ENCODE measurements at regions not wholly inside any gene's neighbourhood (a gene's known extent, or its start where the extent isn't known, plus 50 kb on each side); places are given as distances from the start of the nearest gene placed in this dataset.

- peak; percentile 38 for DNase-seq
Observed at GRCh38 chr1:42096554-42096953, 56.7 kb upstream of the GUCA2B start.

DNA sequence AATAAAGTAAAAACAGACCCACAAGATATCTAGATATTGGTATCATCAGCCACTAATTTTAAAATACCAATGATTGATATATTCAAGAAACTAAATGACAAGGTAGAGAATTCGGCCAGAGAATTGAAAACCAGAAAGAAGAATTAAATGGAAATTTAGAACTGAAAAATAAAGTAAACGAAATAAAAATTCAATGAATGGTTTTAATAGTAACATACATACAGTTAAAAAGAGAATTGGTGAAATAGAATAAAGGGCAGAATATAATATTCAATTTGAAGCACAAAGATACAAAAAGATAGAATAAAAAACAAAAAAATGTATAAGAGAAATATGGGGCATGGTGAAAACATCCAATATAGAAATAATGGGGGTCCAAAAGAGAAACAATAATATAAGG, 64.0 kb upstream of the GUCA2B start:
- no peak for DNase-seq

- DNase-seq, result no peak
Observed at GRCh38 chr1:42086146-42086545, 67.1 kb upstream of the GUCA2B start.

- no peak for DNase-seq
Observed at GRCh38 chr1:42085596-42085995, 67.6 kb upstream of the GUCA2B start.

DNA sequence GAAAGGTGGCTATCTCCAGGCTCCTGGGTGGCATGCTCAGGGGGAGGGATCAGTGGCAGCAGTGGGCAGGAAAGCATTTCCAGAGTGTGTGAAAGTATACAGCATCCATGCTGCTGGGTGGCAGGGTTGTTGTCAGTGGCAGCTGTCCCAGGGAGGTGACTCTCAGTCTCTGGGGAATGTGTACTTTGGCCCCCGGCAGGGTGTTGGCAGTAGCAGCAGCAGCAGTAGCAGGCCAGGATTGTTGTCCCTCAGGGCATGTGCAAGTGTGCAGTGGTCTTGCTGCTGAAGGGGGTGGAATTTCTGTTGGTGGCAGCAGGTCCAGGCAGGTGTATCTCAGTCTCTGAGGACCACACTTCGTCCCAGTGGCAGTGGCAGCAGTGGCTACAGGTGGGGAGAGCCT, 71.7 kb upstream of the GUCA2B start:
- no peak for DNase-seq

DNA sequence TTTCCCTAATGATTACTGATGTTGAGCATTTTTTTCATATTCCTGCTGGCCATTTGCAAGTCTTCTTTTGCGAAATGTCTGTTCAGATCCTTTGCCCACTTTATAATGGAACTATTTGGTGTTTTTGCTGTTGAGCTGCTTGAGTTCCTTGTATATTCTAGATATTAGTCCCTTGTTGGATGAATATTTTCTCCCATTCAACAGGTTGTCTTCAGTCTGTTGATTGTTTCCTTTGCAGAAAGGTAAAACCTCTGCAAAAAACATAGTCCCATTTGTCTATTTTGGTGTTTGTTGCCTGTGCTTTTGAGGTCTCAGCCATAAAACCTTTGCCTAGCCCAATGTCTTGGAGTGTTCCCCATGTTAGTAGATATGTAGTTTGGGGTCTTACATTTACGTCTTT, 78.0 kb upstream of the GUCA2B start:
- no peak for DNase-seq

DNA sequence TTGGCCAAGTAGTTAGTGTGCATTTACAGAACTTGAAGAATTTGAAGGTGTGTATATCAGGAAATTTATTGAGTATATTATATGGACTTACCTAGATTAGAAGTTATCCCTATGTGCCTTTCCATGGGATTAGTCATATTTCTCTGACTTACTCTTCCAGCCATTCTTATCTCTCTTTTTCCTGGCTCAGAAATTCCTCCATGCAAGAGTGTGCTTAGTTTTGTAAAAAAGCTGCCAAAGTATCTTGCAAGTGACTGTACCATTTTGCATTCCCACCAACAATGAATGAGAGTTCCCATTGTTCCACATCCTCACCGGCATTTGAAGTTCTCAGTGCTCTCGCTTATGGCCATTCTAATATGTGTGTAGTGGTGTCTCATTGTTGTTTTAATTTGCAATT, 82.2 kb upstream of the GUCA2B start:
- no peak for DNase-seq

- DNase-seq, result no peak
Observed at GRCh38 chr1:42057800-42058199, 95.4 kb upstream of the GUCA2B start.

DNA sequence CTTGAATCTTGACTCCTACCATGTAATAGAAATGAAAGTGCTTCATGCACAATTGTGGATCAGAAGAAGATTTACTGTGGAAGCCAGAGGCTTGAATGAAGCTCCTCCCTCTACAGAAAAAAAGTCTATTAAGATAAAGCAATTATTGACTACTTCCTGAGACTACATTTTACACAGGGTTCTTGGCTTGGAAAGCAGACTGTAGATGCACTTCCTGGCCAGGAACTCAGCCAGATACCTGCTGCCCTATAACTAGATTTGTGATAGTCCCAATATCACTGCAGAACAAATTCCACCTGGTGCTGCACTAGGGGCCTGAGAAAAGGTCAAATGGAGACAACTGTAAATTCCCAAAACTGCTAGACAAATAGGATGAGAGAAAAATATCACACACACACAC, 96.8 kb upstream of the GUCA2B start:
- DNase-seq, result no peak

DNA sequence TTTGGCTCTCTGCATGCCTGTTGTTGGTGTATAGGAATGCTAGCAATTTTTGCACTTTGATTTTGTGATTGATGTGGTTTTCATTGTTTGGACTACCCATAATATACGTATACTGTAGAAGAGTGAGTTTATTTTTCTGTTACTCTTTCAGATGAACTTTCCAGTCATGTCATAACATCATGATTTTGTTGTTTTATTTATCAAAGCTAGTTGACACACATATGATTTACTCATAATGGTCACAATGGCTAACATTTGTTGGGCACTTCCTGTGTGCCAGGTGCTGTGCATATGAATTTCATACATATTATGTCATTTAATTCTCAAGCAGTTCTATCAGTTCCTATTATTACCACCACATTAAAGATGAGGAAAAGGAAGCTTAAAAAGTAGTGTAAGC, 98.1 kb upstream of the GUCA2B start:
- DNase-seq, result no peak

DNA sequence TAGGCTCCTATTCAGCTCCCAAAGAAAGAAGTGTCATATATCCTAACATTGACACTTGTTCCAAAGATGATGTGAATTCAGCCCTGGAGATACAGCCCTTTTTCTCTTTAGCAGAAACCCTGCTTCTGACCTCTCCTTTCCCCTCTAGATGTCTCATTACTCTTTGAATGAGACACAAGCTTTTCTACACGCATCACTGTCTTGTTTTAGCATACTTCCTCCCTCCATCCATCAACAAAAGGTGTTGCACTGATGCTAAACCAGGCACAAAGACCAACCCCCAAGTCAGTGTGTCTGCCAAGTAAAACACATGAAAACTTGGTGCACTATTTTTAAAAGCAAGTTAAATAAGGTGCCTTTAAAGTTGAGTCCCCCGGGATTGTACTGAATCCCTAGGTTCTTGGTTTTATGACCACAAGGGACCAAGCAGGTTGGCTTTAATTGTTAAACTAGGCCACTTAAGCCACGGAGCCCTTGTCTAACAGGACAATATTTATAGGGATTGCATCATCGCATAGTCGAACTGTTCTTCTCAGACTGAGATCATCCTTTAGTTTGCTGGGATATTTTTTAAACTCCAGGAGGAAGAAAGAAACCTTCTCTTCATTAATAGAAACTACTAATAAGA, 101.0 kb upstream of the GUCA2B start:
- peak; percentile 17 for DNase-seq

GRCh38 chr1:42047508-42047880, 105.7 kb upstream of the GUCA2B start:
- DNase-seq, result no peak

GRCh38 chr1:42046761-42047507, 106.3 kb upstream of the GUCA2B start:
- no peak for DNase-seq

DNA sequence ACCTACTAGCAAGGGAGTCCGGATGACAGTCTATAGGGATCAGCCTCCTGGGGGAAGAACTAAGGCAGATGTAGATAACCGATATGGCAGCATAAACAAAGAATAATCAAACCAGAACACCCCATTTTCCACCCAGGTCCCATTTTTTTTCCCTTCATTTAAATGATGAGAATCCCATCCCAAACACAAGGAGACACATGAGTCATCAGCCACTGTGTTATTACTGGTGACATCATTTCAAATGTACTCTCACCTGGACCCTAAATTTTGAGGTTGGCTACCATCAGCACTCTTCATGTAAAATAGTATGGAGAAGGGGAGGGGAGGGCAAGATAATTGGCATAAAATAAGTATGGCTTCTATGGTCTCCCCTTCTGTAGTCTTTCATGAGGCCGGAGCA, 108.9 kb upstream of the GUCA2B start:
- DNase-seq, result no peak

DNA sequence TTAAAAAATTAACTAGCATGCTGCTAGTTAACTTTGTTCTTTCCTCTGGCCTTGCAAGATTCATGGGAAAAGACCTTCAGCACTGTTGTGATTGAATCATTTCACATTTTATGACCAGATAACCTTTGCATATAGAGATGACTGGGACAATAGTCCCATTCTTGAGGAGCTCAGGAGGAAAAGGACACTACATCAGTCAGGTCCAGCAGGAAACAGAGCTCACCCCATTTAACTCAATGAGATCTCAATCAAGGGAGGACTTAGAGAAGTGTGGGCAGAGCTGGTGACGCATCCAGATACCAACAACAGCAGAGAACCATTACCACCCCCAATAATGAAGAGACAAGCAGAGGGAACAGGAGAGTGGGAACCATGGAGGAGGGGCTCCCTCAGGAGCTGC, 109.4 kb upstream of the GUCA2B start:
- no peak for DNase-seq

DNA sequence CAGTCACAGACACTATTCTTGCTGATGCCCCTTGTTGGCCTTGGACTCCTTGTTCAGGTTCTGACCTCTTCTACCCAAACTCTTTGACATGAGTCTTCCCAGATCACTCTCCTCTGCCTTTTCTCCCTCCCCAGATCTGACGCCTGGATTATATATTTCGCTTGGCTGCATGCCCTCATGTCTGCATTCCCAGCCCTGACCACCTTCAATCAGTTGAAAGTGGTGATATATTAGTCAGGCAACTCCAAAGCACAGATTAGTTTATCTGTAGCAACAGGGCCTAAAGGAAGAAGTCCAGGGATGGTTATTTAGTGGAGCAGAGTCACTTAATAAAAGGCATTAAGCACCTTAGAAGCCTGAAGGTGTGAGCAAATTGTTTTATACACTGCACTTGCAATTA, 110.0 kb upstream of the GUCA2B start:
- no peak for DNase-seq

DNA sequence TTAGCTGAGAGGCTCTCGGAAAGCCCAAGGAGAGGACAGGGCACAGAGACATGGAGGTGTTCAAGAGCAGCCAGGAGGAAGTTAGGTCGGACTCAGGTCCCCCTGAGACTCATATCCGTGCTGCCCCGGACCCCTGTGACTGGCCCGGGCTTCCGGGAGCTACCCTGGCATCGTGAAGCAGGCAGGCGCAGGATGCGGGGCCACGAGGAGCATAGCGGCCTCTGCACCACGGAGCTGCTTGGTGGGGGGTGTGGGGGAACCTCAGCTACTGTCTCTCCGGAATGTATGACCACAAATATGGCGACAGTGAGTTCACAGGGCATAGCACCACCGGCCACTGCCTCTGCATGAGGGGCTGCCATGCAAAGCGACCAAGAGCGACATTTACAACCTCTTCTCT, 112.2 kb upstream of the GUCA2B start:
- DNase-seq, result no peak

- no peak for DNase-seq
Observed at GRCh38 chr1:42040159-42040558, 113.1 kb upstream of the GUCA2B start.

GRCh38 chr1:42038261-42038660, 114.9 kb upstream of the GUCA2B start:
- no peak for DNase-seq

DNA sequence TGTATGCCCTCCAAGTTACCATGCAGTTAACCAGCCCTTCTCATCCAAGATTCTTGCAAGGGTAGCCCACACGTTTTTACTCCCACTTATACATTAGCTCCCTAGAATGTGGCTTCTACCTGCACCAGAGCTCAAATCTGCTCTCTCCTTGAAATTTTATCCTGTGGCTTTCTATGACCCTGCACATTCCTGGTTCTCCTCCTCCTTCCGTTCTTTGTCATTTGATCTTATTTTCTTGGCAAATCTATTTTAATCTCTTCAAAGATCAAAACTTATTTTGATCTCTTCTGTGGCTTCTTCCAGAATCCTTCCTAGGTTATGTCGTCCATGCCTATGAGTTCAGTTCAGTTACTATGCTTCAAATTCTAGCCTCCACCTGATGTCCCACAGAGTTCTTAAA, 115.6 kb upstream of the GUCA2B start:
- no peak for DNase-seq

- DNase-seq, result no peak
Observed at GRCh38 chr1:42037161-42037560, 116.0 kb upstream of the GUCA2B start.

- DNase-seq, result peak; percentile 86
Observed at GRCh38 chr1:42035830-42036604, 117.2 kb upstream of the GUCA2B start.

- DNase-seq, result peak; percentile 40
Observed at GRCh38 chr1:42035205-42035829, 116.6 kb upstream of the HIVEP3 start.

DNA sequence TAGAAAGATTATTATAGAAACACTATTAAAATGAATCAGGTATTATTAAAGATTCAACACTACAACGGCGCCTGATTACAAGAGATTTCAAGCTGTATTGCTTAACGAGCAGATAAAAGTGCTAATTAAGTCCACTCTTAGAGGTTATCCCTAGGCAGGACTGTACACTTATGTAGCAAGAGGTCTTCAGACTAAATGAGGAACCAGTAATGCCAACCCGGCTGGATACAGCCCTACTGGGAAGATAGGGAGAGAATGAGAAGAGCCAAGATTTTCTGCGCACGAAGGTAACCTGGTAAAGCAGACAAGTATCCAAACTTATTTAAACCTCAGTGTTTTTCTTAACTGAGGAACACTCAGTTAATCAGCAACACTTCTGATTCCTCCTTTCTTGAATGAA, 115.7 kb upstream of the HIVEP3 start:
- DNase-seq, result peak; percentile 71
